SK-N-SH (cell line): ENCODE measurements at regions not wholly inside any gene's neighbourhood (a gene's known extent, or its start where the extent isn't known, plus 50 kb on each side); places are given as distances from the start of the nearest gene placed in this dataset.

Experiments used
- CTCF ChIA-PET: fragments of 300-600, 350-600 bp; formaldehyde crosslinking; extraction: SDS; loops from one replicate; lab custom pipeline; 2021; lab: Yijun Ruan, JAX
- POLR2A ChIA-PET: fragments of 350-600 bp; sonication (Branson Sonifier 250); formaldehyde crosslinking; extraction: SDS; loops from one replicate; lab custom pipeline; 2020; ENCODE audit warnings: antibody characterized with exemption, inconsistent platforms; lab: Yijun Ruan, JAX
- DNase-seq: peaks from one replicate; pipeline ENCODE4 v3.0.0; 2012
- H2AFZ ChIP-seq: fragments of 200-600 bp; sonication (generic); 2 replicates; pipeline ENCODE4 v1.8.1; 2016; ENCODE audit warnings: antibody characterized with exemption, mild to moderate bottlenecking, low read depth
- H3F3A ChIP-seq: fragments of 200-600 bp; sonication (generic); replicated peaks from 2 replicates; pipeline ENCODE3; 2016; ENCODE audit warnings: antibody characterized with exemption, mild to moderate bottlenecking; ENCODE audit not compliant: insufficient read depth
- H3K27ac ChIP-seq, 2 experiments: fragments of 200-500 bp in 1 of 2; fragments of 200-600 bp in 1 of 2; sonication (Bioruptor generic) in 1 of 2; sonication (generic), shearing (Covaris generic) in 1 of 2; 2 replicates each; pipeline versions ENCODE4 v1.5.1 to v1.6.1; 2014 to 2016; ENCODE audit warnings: low read depth in 2 of 2, inconsistent platforms in 1 of 2, low read length in 1 of 2, mild to moderate bottlenecking in 1 of 2, mixed read lengths in 1 of 2
- H3K27me3 ChIP-seq: fragments of 200-600 bp; sonication (generic), shearing (Covaris generic); 2 replicates; pipeline ENCODE4 v1.6.1; 2016; ENCODE audit warnings: mixed run types; ENCODE audit not compliant: insufficient read depth
- H3K36me3 ChIP-seq, 2 experiments: fragments of 200-500 bp in 1 of 2; fragments of 200-600 bp in 1 of 2; sonication (Bioruptor generic) in 1 of 2; sonication (generic) in 1 of 2; replicated peaks in 1 of 2; 2 replicates each; pipeline versions ENCODE3 to v1.5.1; 2014 to 2016; ENCODE audit warnings: low read length in 1 of 2, mild to moderate bottlenecking in 1 of 2; ENCODE audit not compliant: insufficient read depth in 2 of 2, control insufficient read depth in 1 of 2
- H3K4me1 ChIP-seq, 2 experiments: fragments of 200-500 bp in 1 of 2; fragments of 200-600 bp in 1 of 2; sonication (Bioruptor generic) in 1 of 2; sonication (generic), shearing (Covaris generic) in 1 of 2; 2 replicates each; pipeline versions ENCODE4 v1.5.1 to v1.6.1; 2014 to 2016; ENCODE audit warnings: low read depth in 1 of 2, low read length in 1 of 2, mixed run types in 1 of 2; ENCODE audit not compliant: insufficient read depth in 2 of 2, control insufficient read depth in 1 of 2
- H3K4me2 ChIP-seq: fragments of 200-600 bp; sonication (generic), shearing (Covaris generic); 2 replicates; pipeline ENCODE4 v1.6.1; 2017; ENCODE audit warnings: mixed run types
- H3K4me3 ChIP-seq, 2 experiments: fragments of 200-500 bp in 1 of 2; fragments of 200-600 bp in 1 of 2; sonication (Bioruptor generic) in 1 of 2; sonication (generic), shearing (Covaris generic) in 1 of 2; 2 replicates each; pipeline versions ENCODE4 v1.5.1 to v1.8.1; 2014 to 2016; ENCODE audit warnings: low read depth in 2 of 2, inconsistent platforms in 1 of 2, low read length in 1 of 2, mild to moderate bottlenecking in 1 of 2, mixed read lengths in 1 of 2, moderate library complexity in 1 of 2
- H3K79me2 ChIP-seq: fragments of 200-600 bp; sonication (generic); 2 replicates; pipeline ENCODE4 v1.8.1; 2017; ENCODE audit warnings: mild to moderate bottlenecking; ENCODE audit not compliant: insufficient read depth
- H3K9ac ChIP-seq: fragments of 200-600 bp; sonication (generic); 2 replicates; pipeline ENCODE4 v1.6.1; 2017; ENCODE audit warnings: mixed run types
- H3K9me2 ChIP-seq: fragments of 200-600 bp; sonication (generic); 2 replicates; pipeline ENCODE4 v1.6.1; 2017; ENCODE audit warnings: mixed run types
- H3K9me3 ChIP-seq: fragments of 200-600 bp; sonication (generic); 2 replicates; pipeline ENCODE4 v1.6.1; 2017; ENCODE audit warnings: mixed run types, mild to moderate bottlenecking, moderate library complexity
- H4K20me1 ChIP-seq: fragments of 200-600 bp; sonication (generic); 2 replicates; pipeline ENCODE4 v1.6.1; 2017; ENCODE audit warnings: mild to moderate bottlenecking, mixed run types; ENCODE audit not compliant: insufficient read depth
- CHD2 ChIP-seq: fragments of 150-350 bp; IDR thresholded peaks from 2 replicates; pipeline ENCODE4 v1.6.1; 2018; ENCODE audit warnings: low read length; ENCODE audit not compliant: partially characterized antibody
- ELF1 ChIP-seq: IDR thresholded peaks from 2 replicates; pipeline ENCODE4 v1.4.0; 2012
- EZH2phosphoT487 ChIP-seq: fragments of 200-600 bp; sonication (generic); IDR thresholded peaks from 2 replicates; pipeline ENCODE4 v1.6.1; 2017; ENCODE audit warnings: low read depth, mixed run types, mild to moderate bottlenecking, antibody characterized with exemption, moderate library complexity, borderline replicate concordance
- FOSL2 ChIP-seq: IDR thresholded peaks from 2 replicates; pipeline ENCODE4 v1.4.0; 2012; ENCODE audit warnings: low read depth, mild to moderate bottlenecking, moderate library complexity, borderline replicate concordance
- FOXJ3 ChIP-seq: sonication (generic); formaldehyde crosslinking; IDR thresholded peaks from 2 replicates; pipeline ENCODE4 v1.5.1; 2020; ENCODE audit warnings: mild to moderate bottlenecking, missing genetic modification reagents
- FOXM1 ChIP-seq: IDR thresholded peaks from 2 replicates; pipeline ENCODE4 v1.4.0; 2012; ENCODE audit warnings: low read depth, mild to moderate bottlenecking
- GATA2 ChIP-seq: sonication (generic); formaldehyde crosslinking; IDR thresholded peaks from 2 replicates; pipeline ENCODE4 v1.5.0; 2020; ENCODE audit warnings: mild to moderate bottlenecking, missing genetic modification reagents
- JUND ChIP-seq: IDR thresholded peaks from 2 replicates; pipeline ENCODE4 v1.4.0; 2012
- MXI1 ChIP-seq: IDR thresholded peaks from 2 replicates; pipeline ENCODE4 v1.6.1; 2012; ENCODE audit warnings: mild to moderate bottlenecking, low read depth, low read length, improper control_type of control experiment
- NFIC ChIP-seq: IDR thresholded peaks from 2 replicates; pipeline ENCODE4 v1.4.0; 2012; ENCODE audit warnings: borderline replicate concordance
- POLR2AphosphoS5 ChIP-seq: IDR thresholded peaks from 2 replicates; pipeline ENCODE4 v1.6.1; 2012; ENCODE audit warnings: low read depth, low read length
- RFX5 ChIP-seq: IDR thresholded peaks from 2 replicates; pipeline ENCODE4 v1.6.1; 2012; ENCODE audit warnings: mild to moderate bottlenecking, improper control_type of control experiment, low read length
- RXRA ChIP-seq: IDR thresholded peaks from 2 replicates; pipeline ENCODE4 v1.4.0; 2012; ENCODE audit warnings: low read depth, mild to moderate bottlenecking, borderline replicate concordance
- SIN3A ChIP-seq: IDR thresholded peaks from 2 replicates; pipeline ENCODE4 v1.6.1; 2012; ENCODE audit warnings: low read depth, mild to moderate bottlenecking, low read length, moderate library complexity, borderline replicate concordance
- SMC3 ChIP-seq: IDR thresholded peaks from 2 replicates; pipeline ENCODE4 v1.6.1; 2012; ENCODE audit warnings: low read depth, low read length, improper control_type of control experiment
- TAF1 ChIP-seq: IDR thresholded peaks from 2 replicates; pipeline ENCODE4 v1.6.1; 2012; ENCODE audit warnings: low read depth, mild to moderate bottlenecking, low read length, moderate library complexity, borderline replicate concordance
- TCF12 ChIP-seq: IDR thresholded peaks from 2 replicates; pipeline ENCODE4 v1.4.0; 2012
- TEAD4 ChIP-seq: IDR thresholded peaks from 2 replicates; pipeline ENCODE4 v1.4.0; 2012; ENCODE audit warnings: mild to moderate bottlenecking, borderline replicate concordance; ENCODE audit not compliant: insufficient read depth
- WGBS: methylation state at CpG from one replicate; pipeline ENCODE4 v1.1.6; 2017; ENCODE audit warnings: low lambda C conversion rate; 5-methylcytosine and 5-hydroxymethylcytosine counted together
- TF ChIP-seq, protein P1 (sequence below): IDR thresholded peaks from 2 replicates; pipeline ENCODE4 v1.4.0; 2012; ENCODE audit warnings: low read depth
- TF ChIP-seq, protein P2 (sequence below): IDR thresholded peaks from 2 replicates; pipeline ENCODE4 v1.6.1; 2012; ENCODE audit warnings: mild to moderate bottlenecking, low read depth, low read length, moderate library complexity
- TF ChIP-seq, protein P3 (sequence below): IDR thresholded peaks from 2 replicates; pipeline ENCODE4 v1.4.0; 2012; ENCODE audit warnings: low read depth, borderline replicate concordance

DNA sequence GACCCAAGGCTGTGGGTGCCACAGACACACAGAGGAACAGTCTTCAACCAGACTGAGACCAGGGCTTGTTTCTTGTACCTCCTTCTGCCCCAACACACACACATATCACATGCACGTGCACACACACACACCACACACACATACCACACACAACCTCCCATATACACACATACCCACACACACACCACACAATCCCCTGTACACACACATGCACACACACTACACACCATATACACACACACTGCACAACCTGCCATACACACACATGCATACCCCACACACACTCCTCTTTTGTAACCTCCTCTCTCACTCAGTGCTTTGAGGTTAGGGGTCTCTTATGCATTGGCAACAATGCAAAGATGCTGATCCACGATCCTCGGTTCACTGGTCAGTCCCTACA lies 217.0 kb downstream of the AJAP1 start:
- H3K4me1 ChIP-seq = no peaks in the 10 kb centered on the region
- no peak overlapping the region for H3K4me2 ChIP-seq
- DNase-seq = no peak
- no peaks in the 10 kb centered on the region for H3F3A ChIP-seq
- ChIA-PET CTCF (no interaction called here), POLR2A (no interaction called here)
- H3K9me2 ChIP-seq = no peaks in the 10 kb centered on the region
- H2AFZ ChIP-seq = no peak overlapping the region
- H3K9ac ChIP-seq = no peak overlapping the region
- H4K20me1 ChIP-seq = no peaks in the 10 kb centered on the region
- H3K9me3 ChIP-seq = no peaks in the 10 kb centered on the region
- TF ChIP-seq JUND = no peak
- no peak for TF ChIP-seq FOXM1
- no peak for TF ChIP-seq SIN3A
- no peak for TF ChIP-seq ELF1
- no peak for TF ChIP-seq RXRA
- no peak for TF ChIP-seq MXI1
- no peak for TF ChIP-seq TEAD4
- no peak for TF ChIP-seq GATA2
- no peak for TF ChIP-seq TAF1
- H3K36me3 ChIP-seq = no peaks in the 10 kb centered on the region
- H3K4me3 ChIP-seq = no peak overlapping the region
- no peak overlapping the region for H3K27ac ChIP-seq
- no peaks in the 10 kb centered on the region for H3K79me2 ChIP-seq
- no peaks in the 10 kb centered on the region for H3K27me3 ChIP-seq
- 29% methylated on average over 3 of the region's 3 CpGs for WGBS

DNA sequence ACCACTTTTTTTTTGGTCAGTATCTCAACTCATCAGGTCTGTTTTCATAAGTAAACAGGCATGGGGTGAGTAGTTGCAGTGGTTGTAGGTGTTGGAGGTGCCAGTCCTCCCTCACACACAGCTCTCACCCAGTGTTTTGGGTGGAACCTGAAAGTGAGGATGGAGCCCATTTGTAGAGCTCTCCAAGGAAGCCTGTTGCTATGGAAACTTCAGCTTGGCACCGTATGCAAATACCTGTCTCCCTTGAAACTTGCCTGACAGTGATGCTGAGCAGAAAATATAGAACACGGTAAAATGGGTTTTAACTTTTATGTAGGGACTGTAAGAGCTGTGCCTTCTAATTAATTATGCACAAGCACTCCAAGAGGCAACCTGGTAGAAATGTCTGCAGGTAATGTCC lies 214.1 kb downstream of the AJAP1 start:
- WGBS = 5% methylated on average over 2 of the region's 2 CpGs
- Histone ChIP-seq H3K27ac (no peak overlapping the region), H2AFZ (no peak overlapping the region), H3K9me2 (no peaks in the 10 kb centered on the region), H3K4me3 (no peak overlapping the region), H3K36me3 (no peaks in the 10 kb centered on the region), H3K79me2 (no peaks in the 10 kb centered on the region), H3K4me1 (no peaks in the 10 kb centered on the region), H3F3A (no peaks in the 10 kb centered on the region), H3K4me2 (no peak overlapping the region), H3K9ac (no peak overlapping the region), H4K20me1 (no peaks in the 10 kb centered on the region), H3K27me3 (no peaks in the 10 kb centered on the region), H3K9me3 (no peaks in the 10 kb centered on the region)
- POLR2A ChIA-PET = no interaction called here
- CTCF ChIA-PET = interaction anchor here (0.8 kb wide), 1 partner anchor 10 kb away, joined by 3 read pairs; no protein-coding TSS in a partner anchor
- no peak for DNase-seq
- no peak for TF ChIP-seq POLR2AphosphoS5
- TF ChIP-seq RFX5 = no peak
- TF ChIP-seq FOXJ3 (CRISPR knock-in tag) = no peak
- TF ChIP-seq CHD2 = no peak
- TF ChIP-seq, protein P1, sequence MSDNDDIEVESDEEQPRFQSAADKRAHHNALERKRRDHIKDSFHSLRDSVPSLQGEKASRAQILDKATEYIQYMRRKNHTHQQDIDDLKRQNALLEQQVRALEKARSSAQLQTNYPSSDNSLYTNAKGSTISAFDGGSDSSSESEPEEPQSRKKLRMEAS = no peak
- TF ChIP-seq FOSL2 = no peak
- no peak for TF ChIP-seq TCF12
- TF ChIP-seq EZH2phosphoT487 = no peak
- TF ChIP-seq, protein P2, sequence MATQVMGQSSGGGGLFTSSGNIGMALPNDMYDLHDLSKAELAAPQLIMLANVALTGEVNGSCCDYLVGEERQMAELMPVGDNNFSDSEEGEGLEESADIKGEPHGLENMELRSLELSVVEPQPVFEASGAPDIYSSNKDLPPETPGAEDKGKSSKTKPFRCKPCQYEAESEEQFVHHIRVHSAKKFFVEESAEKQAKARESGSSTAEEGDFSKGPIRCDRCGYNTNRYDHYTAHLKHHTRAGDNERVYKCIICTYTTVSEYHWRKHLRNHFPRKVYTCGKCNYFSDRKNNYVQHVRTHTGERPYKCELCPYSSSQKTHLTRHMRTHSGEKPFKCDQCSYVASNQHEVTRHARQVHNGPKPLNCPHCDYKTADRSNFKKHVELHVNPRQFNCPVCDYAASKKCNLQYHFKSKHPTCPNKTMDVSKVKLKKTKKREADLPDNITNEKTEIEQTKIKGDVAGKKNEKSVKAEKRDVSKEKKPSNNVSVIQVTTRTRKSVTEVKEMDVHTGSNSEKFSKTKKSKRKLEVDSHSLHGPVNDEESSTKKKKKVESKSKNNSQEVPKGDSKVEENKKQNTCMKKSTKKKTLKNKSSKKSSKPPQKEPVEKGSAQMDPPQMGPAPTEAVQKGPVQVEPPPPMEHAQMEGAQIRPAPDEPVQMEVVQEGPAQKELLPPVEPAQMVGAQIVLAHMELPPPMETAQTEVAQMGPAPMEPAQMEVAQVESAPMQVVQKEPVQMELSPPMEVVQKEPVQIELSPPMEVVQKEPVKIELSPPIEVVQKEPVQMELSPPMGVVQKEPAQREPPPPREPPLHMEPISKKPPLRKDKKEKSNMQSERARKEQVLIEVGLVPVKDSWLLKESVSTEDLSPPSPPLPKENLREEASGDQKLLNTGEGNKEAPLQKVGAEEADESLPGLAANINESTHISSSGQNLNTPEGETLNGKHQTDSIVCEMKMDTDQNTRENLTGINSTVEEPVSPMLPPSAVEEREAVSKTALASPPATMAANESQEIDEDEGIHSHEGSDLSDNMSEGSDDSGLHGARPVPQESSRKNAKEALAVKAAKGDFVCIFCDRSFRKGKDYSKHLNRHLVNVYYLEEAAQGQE = no peak
- TF ChIP-seq TEAD4 = no peak
- TF ChIP-seq, protein P3, sequence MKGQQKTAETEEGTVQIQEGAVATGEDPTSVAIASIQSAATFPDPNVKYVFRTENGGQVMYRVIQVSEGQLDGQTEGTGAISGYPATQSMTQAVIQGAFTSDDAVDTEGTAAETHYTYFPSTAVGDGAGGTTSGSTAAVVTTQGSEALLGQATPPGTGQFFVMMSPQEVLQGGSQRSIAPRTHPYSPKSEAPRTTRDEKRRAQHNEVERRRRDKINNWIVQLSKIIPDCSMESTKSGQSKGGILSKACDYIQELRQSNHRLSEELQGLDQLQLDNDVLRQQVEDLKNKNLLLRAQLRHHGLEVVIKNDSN = no peak
- TF ChIP-seq NFIC = no peak
- no peak for TF ChIP-seq SMC3
- TF ChIP-seq MXI1 = no peak
